ENCODE measurements at regions not wholly inside any gene's neighbourhood (a gene's known extent, or its start where the extent isn't known, plus 50 kb on each side); places are given as distances from the start of the nearest gene placed in this dataset.

GRCh38 chr4:154015578-154015977 lies 226.7 kb upstream of the SFRP2 start:
- peak overlapping the region; percentile 76 for H3K27ac ChIP-seq
- TF ChIP-seq, protein P1, sequence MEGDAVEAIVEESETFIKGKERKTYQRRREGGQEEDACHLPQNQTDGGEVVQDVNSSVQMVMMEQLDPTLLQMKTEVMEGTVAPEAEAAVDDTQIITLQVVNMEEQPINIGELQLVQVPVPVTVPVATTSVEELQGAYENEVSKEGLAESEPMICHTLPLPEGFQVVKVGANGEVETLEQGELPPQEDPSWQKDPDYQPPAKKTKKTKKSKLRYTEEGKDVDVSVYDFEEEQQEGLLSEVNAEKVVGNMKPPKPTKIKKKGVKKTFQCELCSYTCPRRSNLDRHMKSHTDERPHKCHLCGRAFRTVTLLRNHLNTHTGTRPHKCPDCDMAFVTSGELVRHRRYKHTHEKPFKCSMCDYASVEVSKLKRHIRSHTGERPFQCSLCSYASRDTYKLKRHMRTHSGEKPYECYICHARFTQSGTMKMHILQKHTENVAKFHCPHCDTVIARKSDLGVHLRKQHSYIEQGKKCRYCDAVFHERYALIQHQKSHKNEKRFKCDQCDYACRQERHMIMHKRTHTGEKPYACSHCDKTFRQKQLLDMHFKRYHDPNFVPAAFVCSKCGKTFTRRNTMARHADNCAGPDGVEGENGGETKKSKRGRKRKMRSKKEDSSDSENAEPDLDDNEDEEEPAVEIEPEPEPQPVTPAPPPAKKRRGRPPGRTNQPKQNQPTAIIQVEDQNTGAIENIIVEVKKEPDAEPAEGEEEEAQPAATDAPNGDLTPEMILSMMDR (IDR thresholded peaks at IDR 0.05; ENCODE audit: low read depth, low read length) = no peak
- H3K27me3 ChIP-seq (ENCODE audit: insufficient read depth, low read depth, severe bottlenecking) = no peaks in the 10 kb centered on the region
- H3K4me3 ChIP-seq (ENCODE audit: low read depth, low read length) = no peak overlapping the region
- H3K36me3 ChIP-seq = no peaks in the 10 kb centered on the region
- H3K9me3 ChIP-seq (ENCODE audit: severe bottlenecking) = no peaks in the 10 kb centered on the region
- no peak for DNase-seq

DNA sequence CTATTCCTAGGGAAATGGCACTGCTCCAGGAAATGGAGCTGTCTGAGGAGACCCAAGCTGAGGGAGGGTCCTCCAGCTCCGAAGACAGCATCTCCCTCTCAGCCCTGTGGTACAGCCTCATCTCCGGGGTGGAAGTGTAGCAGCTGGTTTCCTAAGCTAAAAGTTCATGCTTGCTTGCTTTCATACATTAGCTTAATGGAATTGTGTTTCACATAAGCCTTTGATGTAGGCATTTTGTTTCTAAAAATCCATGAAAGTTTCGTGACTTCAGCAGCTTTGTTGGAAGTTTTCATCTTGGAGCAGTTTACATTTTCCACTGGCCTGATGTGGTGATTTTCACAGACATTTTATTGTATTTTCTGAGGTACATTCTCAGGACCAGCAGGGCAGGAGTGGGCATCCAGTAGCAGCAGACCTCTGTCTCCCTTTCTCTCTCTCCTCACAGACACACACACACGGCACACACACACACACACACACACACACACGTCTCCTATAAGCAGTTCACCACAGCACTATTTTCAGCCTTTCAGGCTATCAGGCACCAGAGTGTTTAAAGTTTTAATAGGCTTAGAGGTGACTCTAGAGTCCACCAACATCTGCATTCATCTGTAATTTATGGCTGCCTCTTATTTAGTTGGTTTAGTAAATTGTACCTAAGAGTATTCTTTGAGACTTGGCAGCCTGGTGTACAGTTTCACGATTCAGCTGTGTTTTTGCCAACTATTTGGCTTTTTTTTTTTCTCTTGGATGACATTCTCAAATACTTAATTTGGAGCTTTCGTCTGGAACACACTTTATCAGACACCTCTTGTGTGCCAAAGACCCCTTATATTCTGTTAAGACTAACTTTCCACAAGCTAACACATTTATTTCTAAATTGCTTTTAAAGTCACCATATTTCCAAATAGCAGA lies 225.8 kb upstream of the SFRP2 start:
- TF ChIP-seq, protein P1 (IDR thresholded peaks at IDR 0.05; ENCODE audit: low read depth, low read length) = no peak

GRCh38 chr4:154013576-154013975 lies 224.7 kb upstream of the SFRP2 start:
- H3K36me3 ChIP-seq = no peaks in the 10 kb centered on the region
- DNase-seq = peak; percentile 80
- TF ChIP-seq, protein P1 (IDR thresholded peaks at IDR 0.05; ENCODE audit: low read depth, low read length) = no peak
- no peak overlapping the region; the same call in 1 of the 2 replicates for H3K4me3 ChIP-seq (ENCODE audit: low read depth, low read length)
- H3K27ac ChIP-seq = peak overlapping the region; percentile 76
- H3K9me3 ChIP-seq (ENCODE audit: severe bottlenecking) = no peaks in the 10 kb centered on the region
- no peaks in the 10 kb centered on the region for H3K27me3 ChIP-seq (ENCODE audit: insufficient read depth, low read depth, severe bottlenecking)

More for the DNA sequence above, 225.8 kb upstream of the SFRP2 start:
- Histone ChIP-seq H3K36me3 (no peaks in the 10 kb centered on the region), H3K27ac (peak overlapping the region; percentile 76), H3K27me3 (ENCODE audit: insufficient read depth, low read depth, severe bottlenecking) (no peaks in the 10 kb centered on the region), H3K4me3 (ENCODE audit: low read depth, low read length) (peak overlapping the region; percentile 20), H3K9me3 (ENCODE audit: severe bottlenecking) (no peaks in the 10 kb centered on the region)
- peak; percentile 90 for DNase-seq

DNA sequence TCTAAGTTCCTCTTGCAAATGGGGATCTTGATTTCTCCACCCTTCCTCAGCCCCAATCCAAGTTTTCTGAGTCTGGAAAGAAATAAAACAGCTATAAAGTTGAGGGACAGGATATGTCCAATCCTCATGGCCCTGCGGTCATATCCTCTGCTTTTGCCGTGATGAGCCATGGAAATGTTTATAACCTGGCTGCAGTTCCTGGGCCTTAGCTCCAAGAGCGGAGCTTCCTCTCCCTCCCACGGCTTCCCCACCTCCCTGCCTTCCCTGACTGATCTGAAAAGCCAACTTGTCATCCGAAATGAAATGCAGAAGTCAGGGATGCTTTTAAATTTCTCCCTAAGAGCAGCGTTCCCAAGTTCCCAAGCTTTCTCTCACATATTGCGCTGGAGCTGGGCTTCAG lies 221.5 kb upstream of the SFRP2 start:
- no peaks in the 10 kb centered on the region for H3K27me3 ChIP-seq (ENCODE audit: insufficient read depth, low read depth, severe bottlenecking)
- TF ChIP-seq, protein P1 (IDR thresholded peaks at IDR 0.05; ENCODE audit: low read depth, low read length) = no peak
- DNase-seq = no peak
- H3K36me3 ChIP-seq = no peaks in the 10 kb centered on the region
- H3K27ac ChIP-seq = no peak overlapping the region
- peaks cover 2% of the 10 kb centered on the region for H3K9me3 ChIP-seq (ENCODE audit: severe bottlenecking)
- H3K4me3 ChIP-seq (ENCODE audit: low read depth, low read length) = no peak overlapping the region

GRCh38 chr4:154009788-154010187 lies 220.9 kb upstream of the SFRP2 start:
- TF ChIP-seq, protein P1 (IDR thresholded peaks at IDR 0.05; ENCODE audit: low read depth, low read length) = no peak
- H3K27ac ChIP-seq = no peak overlapping the region
- peaks cover 2% of the 10 kb centered on the region for H3K9me3 ChIP-seq (ENCODE audit: severe bottlenecking)
- no peak overlapping the region for H3K4me3 ChIP-seq (ENCODE audit: low read depth, low read length)
- DNase-seq = no peak
- no peaks in the 10 kb centered on the region for H3K27me3 ChIP-seq (ENCODE audit: insufficient read depth, low read depth, severe bottlenecking)
- H3K36me3 ChIP-seq = no peaks in the 10 kb centered on the region

Measured in WERI-Rb-1 (cell line).